HFF-Myc (cell line): ENCODE measurements at regions not wholly inside any gene's neighbourhood (a gene's known extent, or its start where the extent isn't known, plus 50 kb on each side); places are given as distances from the start of the nearest gene placed in this dataset.

Source experiments
- DNase-seq: peaks from one replicate; pipeline ENCODE4 v3.0.0-alpha.2; 2011; ENCODE audit warnings: low read depth; ENCODE audit errors: extremely low read depth
- H3K4me3 ChIP-seq: replicated peaks from 2 replicates; pipeline ENCODE4 v1.5.1; 2011; ENCODE audit warnings: low read depth, mild to moderate bottlenecking, control low read depth, low read length
- CTCF ChIP-seq: IDR thresholded peaks from 2 replicates; pipeline ENCODE4 v1.5.1; 2012; ENCODE audit warnings: mild to moderate bottlenecking, low read depth, low read length, control low read depth; ENCODE audit errors: missing control alignments

- TF ChIP-seq CTCF = no peak
- DNase-seq = no peak
These were observed 153.6 kb upstream of the ARID2 start for GRCh38 chr12:45575823-45576475.

GRCh38 chr12:45577844-45578399 is 151.6 kb upstream of the ARID2 start:
- DNase-seq = no peak
- H3K4me3 ChIP-seq = no peak overlapping the region
- TF ChIP-seq CTCF = no peak

More at GRCh38 chr12:45575823-45576475, 153.6 kb upstream of the ARID2 start:
- H3K4me3 ChIP-seq = no peak overlapping the region

GRCh38 chr12:45580356-45580969 is 149.0 kb upstream of the ARID2 start:
- no peak overlapping the region for H3K4me3 ChIP-seq
- no peak for TF ChIP-seq CTCF
- no peak for DNase-seq

DNA sequence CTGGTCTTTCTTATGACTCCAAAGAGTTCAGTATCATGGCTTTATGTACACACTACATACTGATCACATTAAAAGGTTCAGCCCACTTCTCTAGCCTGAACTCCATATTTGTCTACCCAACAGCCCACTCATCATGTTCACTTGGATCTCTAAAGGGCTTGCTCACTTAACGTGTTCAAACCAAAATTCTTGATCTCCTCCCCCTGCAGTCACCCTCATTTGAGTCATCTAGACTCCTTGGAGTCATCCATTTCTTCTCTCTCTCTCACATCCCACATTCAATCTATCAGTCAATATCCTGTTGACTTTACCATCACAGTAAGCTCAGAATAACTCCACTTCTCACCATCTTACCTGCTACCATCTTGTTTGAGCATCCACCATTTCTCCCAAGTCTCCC is 148.4 kb upstream of the ARID2 start:
- DNase-seq = no peak
- H3K4me3 ChIP-seq = no peak overlapping the region
- no peak for TF ChIP-seq CTCF

DNA sequence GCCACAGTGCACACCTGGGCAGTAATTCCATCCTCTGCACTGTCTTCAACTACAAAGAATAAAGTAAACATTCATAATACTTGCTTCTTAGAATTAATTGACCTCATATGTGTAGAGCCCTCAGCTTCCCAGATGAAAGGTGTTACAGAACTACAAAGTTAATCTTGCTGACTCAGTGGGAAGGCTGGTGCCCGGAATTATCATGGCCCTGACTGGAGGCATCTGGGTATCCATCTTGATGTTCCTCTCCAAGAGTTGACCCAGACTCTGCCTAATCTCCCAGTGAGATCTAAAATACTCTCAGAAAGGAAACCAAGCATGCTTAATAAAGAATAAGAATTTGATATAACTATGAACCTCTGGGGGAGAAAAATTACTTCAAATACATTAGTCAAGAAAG is 147.0 kb upstream of the ARID2 start:
- H3K4me3 ChIP-seq = no peak overlapping the region
- no peak for TF ChIP-seq CTCF
- DNase-seq = no peak

DNA sequence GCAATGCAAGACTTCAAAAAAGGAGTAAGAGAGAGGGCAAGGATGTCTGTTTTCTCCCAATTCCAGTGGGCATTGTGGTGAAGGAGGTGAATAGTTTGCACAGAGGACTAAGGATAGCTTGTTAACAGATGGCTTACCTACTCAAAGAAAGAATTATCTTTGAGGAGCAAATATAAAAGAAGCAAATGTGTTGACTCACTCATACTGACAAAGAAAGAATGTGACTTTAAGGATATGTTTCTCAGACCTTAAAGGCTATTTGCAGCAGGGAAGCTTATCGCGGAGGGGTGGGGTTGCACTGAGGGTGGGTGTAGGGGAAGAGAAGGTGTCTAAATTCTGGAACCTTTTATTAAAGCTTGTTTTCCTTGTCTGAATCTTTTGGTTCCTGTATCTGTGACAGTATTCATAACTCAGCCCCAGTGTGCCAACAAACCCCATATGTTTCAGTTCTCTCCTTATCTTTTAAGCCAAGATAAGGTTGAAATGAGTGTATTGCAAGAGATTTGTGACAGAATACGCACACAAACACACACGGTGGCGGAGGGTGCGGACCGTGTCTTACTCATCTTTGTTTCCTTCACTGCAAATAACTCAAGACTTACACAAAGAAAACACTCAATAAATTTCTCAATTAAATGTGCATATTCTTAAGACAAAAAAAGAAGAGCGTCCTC is 146.4 kb upstream of the ARID2 start:
- no peak for TF ChIP-seq CTCF
- DNase-seq = no peak
- no peak overlapping the region for H3K4me3 ChIP-seq
